Neuronal stem cell (in vitro differentiated cells): ENCODE measurements at regions not wholly inside any gene's neighbourhood (a gene's known extent, or its start where the extent isn't known, plus 50 kb on each side); places are given as distances from the start of the nearest gene placed in this dataset.

Experiments used
- DNase-seq: peaks from one replicate; pipeline ENCODE4 v3.0.0-alpha.2; 2013; ENCODE audit warnings: low spot score
- H2AFZ ChIP-seq: one replicate; pipeline ENCODE4 v1.6.1; 2013; ENCODE audit warnings: mild to moderate bottlenecking, low read length, inconsistent platforms
- H2AK5ac ChIP-seq: 2 replicates; pipeline ENCODE4 v1.6.1; 2013; ENCODE audit warnings: low read depth, mild to moderate bottlenecking, inconsistent platforms, low read length, moderate library complexity, mixed read lengths
- H2BK120ac ChIP-seq: 2 replicates; pipeline ENCODE4 v1.6.1; 2013; ENCODE audit warnings: low read depth, mild to moderate bottlenecking, inconsistent platforms, low read length, moderate library complexity, mixed read lengths
- H2BK12ac ChIP-seq: one replicate; pipeline ENCODE4 v1.6.1; 2013; ENCODE audit warnings: low read length, inconsistent platforms
- H2BK15ac ChIP-seq: 2 replicates; pipeline ENCODE4 v1.6.1; 2013; ENCODE audit warnings: mild to moderate bottlenecking, low read length, inconsistent platforms, mixed read lengths
- H2BK5ac ChIP-seq: one replicate; pipeline ENCODE4 v1.6.1; 2013; ENCODE audit warnings: inconsistent platforms, mild to moderate bottlenecking, low read length, moderate library complexity
- H3K14ac ChIP-seq: one replicate; pipeline ENCODE4 v1.6.1; 2013; ENCODE audit warnings: low read length, inconsistent platforms
- H3K18ac ChIP-seq: 2 replicates; pipeline ENCODE4 v1.6.1; 2013; ENCODE audit warnings: low read length, inconsistent platforms
- H3K23ac ChIP-seq: 2 replicates; pipeline ENCODE4 v1.6.1; 2013; ENCODE audit warnings: low read depth, mild to moderate bottlenecking, mixed read lengths, low read length, inconsistent platforms; ENCODE audit not compliant: poor library complexity
- H3K27ac ChIP-seq: replicated peaks from 3 replicates; pipeline ENCODE4 v1.5.1; 2013; ENCODE audit warnings: low read length, inconsistent platforms
- H3K27me3 ChIP-seq, 3 experiments: 2 replicates each; pipeline ENCODE4 v1.6.1; 2013; ENCODE audit warnings: low read length in 3 of 3, mild to moderate bottlenecking in 2 of 3, inconsistent platforms in 1 of 3, low read depth in 1 of 3, mixed read lengths in 1 of 3, moderate library complexity in 1 of 3; ENCODE audit not compliant: control insufficient read depth in 3 of 3, insufficient read depth in 3 of 3
- H3K36me3 ChIP-seq, 2 donors: replicated peaks in 1 of 2; 2 replicates each; pipeline ENCODE4 v1.6.1; 2013; ENCODE audit warnings: low read length in 2 of 2; ENCODE audit not compliant: control insufficient read depth in 2 of 2, insufficient read depth in 2 of 2
- H3K4ac ChIP-seq: 2 replicates; pipeline ENCODE4 v1.6.1; 2013; ENCODE audit warnings: inconsistent platforms, mild to moderate bottlenecking, low read length, moderate library complexity
- H3K4me1 ChIP-seq, 2 donors: 1 replicate in 1 of 2; 2 replicates in 1 of 2; pipeline ENCODE4 v1.6.1; 2013; ENCODE audit warnings: low read length in 2 of 2, low read depth in 1 of 2; ENCODE audit not compliant: control insufficient read depth in 2 of 2, insufficient read depth in 1 of 2
- H3K4me2 ChIP-seq: one replicate; pipeline ENCODE4 v1.6.1; 2013; ENCODE audit warnings: mild to moderate bottlenecking, low read length, inconsistent platforms; ENCODE audit not compliant: insufficient read depth, poor library complexity, severe bottlenecking
- H3K4me3 ChIP-seq, 2 donors: 2 replicates each; pipeline ENCODE4 v1.5.1; 2013; ENCODE audit warnings: low read length in 2 of 2, mild to moderate bottlenecking in 2 of 2, inconsistent platforms in 1 of 2, moderate library complexity in 1 of 2
- H3K79me1 ChIP-seq: one replicate; pipeline ENCODE4 v1.6.1; 2013; ENCODE audit warnings: low read depth, mild to moderate bottlenecking, inconsistent platforms, low read length, moderate library complexity
- H3K9ac ChIP-seq: one replicate; pipeline ENCODE4 v1.6.1; 2013; ENCODE audit warnings: mild to moderate bottlenecking, low read depth, low read length, inconsistent platforms; ENCODE audit not compliant: poor library complexity
- H3K9me3 ChIP-seq, 2 donors: replicated peaks in 1 of 2; 2 replicates each; pipeline versions ENCODE3 to v1.6.1; 2013; ENCODE audit warnings: low read length in 2 of 2, mild to moderate bottlenecking in 2 of 2, inconsistent platforms in 1 of 2, low read depth in 1 of 2, mixed read lengths in 1 of 2, moderate library complexity in 1 of 2; ENCODE audit not compliant: control insufficient read depth in 2 of 2, insufficient read depth in 1 of 2
- H4K8ac ChIP-seq: one replicate; pipeline ENCODE4 v1.6.1; 2013; ENCODE audit warnings: low read depth, mild to moderate bottlenecking, inconsistent platforms, low read length, moderate library complexity
- H4K91ac ChIP-seq: one replicate; pipeline ENCODE4 v1.6.1; 2013; ENCODE audit warnings: low read length, low read depth, mild to moderate bottlenecking, inconsistent platforms; ENCODE audit not compliant: poor library complexity
- WGBS, 2 donors: extraction: QIAGEN DNeasy Blood & Tissue Kit; methylation state at CpG; one replicate each; pipeline ENCODE4 v1.1.7; 2013; ENCODE audit warnings: missing lambda C conversion rate in 2 of 2, mixed read lengths in 1 of 2; ENCODE audit not compliant: insufficient read length in 2 of 2, insufficient replicate concordance in 1 of 2; ENCODE audit errors: extremely low coverage in 2 of 2; 5-methylcytosine and 5-hydroxymethylcytosine counted together

- no peak overlapping the region for H3K4me3 ChIP-seq
- DNase-seq: no peak
- H3K4ac ChIP-seq: no peak overlapping the region
- H3K4me2 ChIP-seq: no peak overlapping the region
- H3K36me3 ChIP-seq: no peaks in the 10 kb centered on the region
- H3K27me3 ChIP-seq: no peaks in the 10 kb centered on the region
- H2AK5ac ChIP-seq: no peak overlapping the region
- H3K27ac ChIP-seq: no peak overlapping the region
- H3K4me1 ChIP-seq: no peaks in the 10 kb centered on the region
- H2BK12ac ChIP-seq: no peak overlapping the region
- no peak overlapping the region for H4K8ac ChIP-seq
- WGBS, 2 donors: no CpG with 5 or more reads among the region's 2 CpGs
- H2BK120ac ChIP-seq: no peak overlapping the region
- no peak overlapping the region for H3K9ac ChIP-seq
- H2BK5ac ChIP-seq: no peak overlapping the region
- H3K79me1 ChIP-seq: no peaks in the 10 kb centered on the region
- no peaks in the 10 kb centered on the region for H3K9me3 ChIP-seq
- no peak overlapping the region for H3K18ac ChIP-seq
- H2AFZ ChIP-seq: no peak overlapping the region
- H4K91ac ChIP-seq: no peak overlapping the region
- H2BK15ac ChIP-seq: no peak overlapping the region
- H3K14ac ChIP-seq: no peak overlapping the region
- no peak overlapping the region for H3K23ac ChIP-seq
Measured at GRCh38 chr15:61697796-61698195, 362.5 kb downstream of the VPS13C start.

DNA sequence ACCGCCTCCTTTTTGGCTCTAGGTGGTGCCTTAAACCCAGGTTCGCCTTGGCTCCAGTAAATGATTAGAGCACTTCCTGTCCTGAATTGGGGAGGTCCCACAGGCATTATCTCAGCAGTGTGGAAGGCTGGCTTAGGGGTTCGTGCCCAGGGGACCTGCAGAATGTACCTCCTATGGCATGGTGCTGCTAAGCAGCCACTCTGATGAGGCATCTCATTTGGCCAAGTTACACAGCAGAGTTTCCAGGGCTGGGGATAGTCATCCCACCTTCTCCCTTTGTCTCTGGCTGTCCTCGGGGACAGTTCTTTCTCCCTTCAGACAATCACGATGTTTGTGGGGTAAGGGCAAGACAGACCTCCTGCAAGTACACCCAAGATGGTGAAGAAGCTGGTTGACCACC, 371.2 kb downstream of the VPS13C start:
- Histone ChIP-seq H3K14ac (no peak overlapping the region), H4K91ac (no peak overlapping the region), H3K4me2 (no peak overlapping the region), H3K27me3 (no peaks in the 10 kb centered on the region), H2BK15ac (no peak overlapping the region), H3K4ac (no peak overlapping the region), H2AK5ac (no peak overlapping the region), H4K8ac (no peak overlapping the region), H2BK120ac (no peak overlapping the region), H3K4me3 (no peak overlapping the region), H3K9ac (no peak overlapping the region), H3K79me1 (no peaks in the 10 kb centered on the region), H3K27ac (no peak overlapping the region), H2BK12ac (no peak overlapping the region), H3K4me1 (no peaks in the 10 kb centered on the region), H3K36me3 (no peaks in the 10 kb centered on the region), H3K18ac (no peak overlapping the region), H2AFZ (no peak overlapping the region), H3K23ac (no peak overlapping the region), H3K9me3 (peaks cover 0 to 2% of the 10 kb centered on the region in 2 donors), H2BK5ac (no peak overlapping the region)
- WGBS, 2 donors: no CpG with 5 or more reads among the region's 5 CpGs
- no peak for DNase-seq

- Histone ChIP-seq H2BK120ac (no peak overlapping the region), H4K91ac (no peak overlapping the region), H3K9ac (no peak overlapping the region), H3K4ac (no peak overlapping the region), H3K4me2 (no peak overlapping the region), H3K27me3 (no peaks in the 10 kb centered on the region), H3K9me3 (peaks cover 0 to 2% of the 10 kb centered on the region in 2 donors), H4K8ac (no peak overlapping the region), H3K23ac (no peak overlapping the region), H3K14ac (no peak overlapping the region), H3K79me1 (no peaks in the 10 kb centered on the region), H2AFZ (no peak overlapping the region), H2BK15ac (no peak overlapping the region), H3K36me3 (no peaks in the 10 kb centered on the region), H2BK12ac (no peak overlapping the region), H3K27ac (no peak overlapping the region), H3K4me1 (no peaks in the 10 kb centered on the region), H3K4me3 (no peak overlapping the region), H2BK5ac (no peak overlapping the region), H3K18ac (no peak overlapping the region), H2AK5ac (no peak overlapping the region)
- DNase-seq: no peak
Measured at GRCh38 chr15:61687651-61688050, 372.6 kb downstream of the VPS13C start.

- H2BK120ac ChIP-seq: no peak overlapping the region
- no CpG with 5 or more reads among the region's 6 CpGs for WGBS, 2 donors
- H3K4me1 ChIP-seq: no peaks in the 10 kb centered on the region
- no peak overlapping the region for H3K4ac ChIP-seq
- no peak overlapping the region for H2AK5ac ChIP-seq
- H3K18ac ChIP-seq: no peak overlapping the region
- no peak overlapping the region for H2BK12ac ChIP-seq
- H3K9me3 ChIP-seq: peaks cover 0 to 2% of the 10 kb centered on the region in 2 donors
- H3K14ac ChIP-seq: no peak overlapping the region
- H3K23ac ChIP-seq: no peak overlapping the region
- no peak for DNase-seq
- H3K4me3 ChIP-seq: no peak overlapping the region
- H3K27me3 ChIP-seq: no peaks in the 10 kb centered on the region
- no peak overlapping the region for H3K27ac ChIP-seq
- H4K8ac ChIP-seq: no peak overlapping the region
- H2AFZ ChIP-seq: no peak overlapping the region
- no peak overlapping the region for H3K9ac ChIP-seq
- no peak overlapping the region for H3K4me2 ChIP-seq
- no peak overlapping the region for H4K91ac ChIP-seq
- H3K79me1 ChIP-seq: no peaks in the 10 kb centered on the region
- H2BK15ac ChIP-seq: no peak overlapping the region
- no peak overlapping the region for H2BK5ac ChIP-seq
- no peaks in the 10 kb centered on the region for H3K36me3 ChIP-seq
Measured at GRCh38 chr15:61687124-61687523, 373.1 kb downstream of the VPS13C start.
